SIG-M5 treated with dmso at 0.1 percent for 504 hours (cell line): ENCODE measurements at regions not wholly inside any gene's neighbourhood (a gene's known extent, or its start where the extent isn't known, plus 50 kb on each side); places are given as distances from the start of the nearest gene placed in this dataset.

Source experiments
- DNase-seq: peaks from one replicate; lab custom pipeline; 2025; ENCODE audit not compliant: unreplicated experiment; lab: John Stamatoyannopoulos, UW

DNA sequence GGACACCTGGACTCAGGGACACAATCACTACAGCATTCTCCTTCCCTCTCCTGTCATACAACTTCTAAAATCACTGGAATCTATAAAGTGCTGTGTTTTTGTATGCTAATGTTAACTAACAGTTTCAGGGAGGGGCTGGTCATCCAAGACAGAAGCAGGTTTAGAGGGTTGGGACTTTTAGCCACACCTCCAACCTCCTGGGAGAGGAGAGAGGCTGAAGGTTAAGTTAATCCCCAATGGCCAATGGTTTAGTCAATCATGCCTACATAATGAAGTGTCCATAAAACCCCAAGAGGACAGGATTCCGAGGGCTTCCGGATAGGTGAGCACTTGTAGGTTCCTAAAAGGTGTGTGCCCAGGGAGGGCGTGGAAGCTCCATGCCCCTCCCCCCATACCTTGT, 219.3 kb upstream of the CTNNB1 start:
- DNase-seq: no peak

DNA sequence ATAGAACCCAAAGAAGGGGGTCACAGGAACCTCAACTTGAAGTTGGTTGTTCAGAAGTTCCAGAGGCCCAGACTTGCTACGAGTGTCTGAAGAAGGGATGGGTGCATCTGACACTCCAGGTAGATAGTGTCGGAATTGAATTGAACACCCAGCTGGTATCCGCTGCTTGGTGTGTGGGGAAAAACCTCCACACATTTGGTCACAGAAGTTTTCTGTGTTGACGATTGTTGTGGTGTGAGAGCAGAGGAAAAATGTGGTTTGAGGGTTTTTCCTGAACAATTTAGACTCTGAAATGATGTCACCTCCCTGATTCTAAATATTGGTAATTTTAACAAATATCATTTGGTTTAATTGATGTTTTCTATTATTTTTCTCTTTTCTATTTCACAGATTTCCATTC, 218.8 kb upstream of the CTNNB1 start:
- no peak for DNase-seq

- DNase-seq: no peak
Observed at GRCh38 chr3:40985195-40985594, 214.1 kb upstream of the CTNNB1 start.

- DNase-seq: no peak
Observed at GRCh38 chr3:40988468-40988867, 210.8 kb upstream of the CTNNB1 start.

- no peak for DNase-seq
Observed at GRCh38 chr3:40989141-40990061, 209.9 kb upstream of the CTNNB1 start.

DNA sequence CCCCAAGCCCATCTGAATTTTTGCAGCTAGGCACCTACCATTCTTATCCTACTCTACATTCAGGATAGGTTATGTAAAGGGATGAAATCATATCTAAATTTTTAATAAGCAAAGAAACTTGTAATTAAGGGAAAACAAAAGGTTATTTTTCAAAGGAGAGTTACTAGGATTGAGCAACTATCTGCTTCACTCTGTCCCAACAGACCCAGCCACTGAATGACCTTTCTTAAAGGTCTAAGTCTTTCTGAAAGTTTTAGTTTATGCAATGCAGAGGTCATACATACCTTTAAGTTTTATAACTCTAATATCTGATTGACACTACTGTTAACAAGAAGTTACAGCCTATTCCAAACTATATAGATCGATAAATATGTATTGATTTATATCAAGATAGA, 209.2 kb upstream of the CTNNB1 start:
- DNase-seq: no peak

DNA sequence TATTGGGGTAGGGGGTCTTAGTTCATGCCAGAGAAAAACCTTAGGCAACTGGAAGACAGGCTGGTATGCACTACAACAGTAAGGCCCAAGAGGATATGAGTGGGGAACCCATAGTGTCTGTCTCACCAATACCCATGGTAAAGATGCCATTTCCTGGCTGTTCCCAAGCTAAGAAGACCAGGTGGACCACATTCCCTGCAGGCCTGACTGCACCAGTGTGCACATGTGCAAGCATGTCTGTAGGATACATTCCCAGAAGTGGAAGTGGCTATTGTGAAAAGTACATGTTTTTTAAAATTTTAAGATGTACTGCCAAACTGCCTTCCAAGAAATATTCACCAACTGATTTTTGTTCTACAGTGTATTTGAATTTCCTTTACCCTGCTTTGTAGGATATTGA, 207.3 kb upstream of the CTNNB1 start:
- DNase-seq: no peak

GRCh38 chr3:40994611-40995010, 204.7 kb upstream of the CTNNB1 start:
- no peak for DNase-seq

DNA sequence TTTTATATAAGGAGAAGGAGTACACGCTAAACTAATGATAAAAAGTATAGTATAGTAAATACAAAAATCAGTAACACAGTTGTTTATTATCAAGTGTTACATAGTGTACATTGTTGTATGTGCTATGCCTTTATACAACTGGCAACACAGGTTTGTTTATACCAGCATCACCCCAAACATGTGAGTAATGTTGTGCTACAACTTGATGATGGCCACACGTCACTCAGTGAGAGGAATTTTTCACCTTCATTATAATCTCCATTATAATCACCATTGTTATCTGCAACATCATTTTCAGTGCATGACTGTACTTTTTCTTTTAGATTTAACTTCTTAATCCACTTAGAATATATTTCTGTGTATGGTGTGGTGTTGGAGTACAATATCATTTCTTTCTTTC, 204.0 kb upstream of the CTNNB1 start:
- no peak for DNase-seq

- DNase-seq: no peak
Observed at GRCh38 chr3:40996382-40996781, 202.9 kb upstream of the CTNNB1 start.

DNA sequence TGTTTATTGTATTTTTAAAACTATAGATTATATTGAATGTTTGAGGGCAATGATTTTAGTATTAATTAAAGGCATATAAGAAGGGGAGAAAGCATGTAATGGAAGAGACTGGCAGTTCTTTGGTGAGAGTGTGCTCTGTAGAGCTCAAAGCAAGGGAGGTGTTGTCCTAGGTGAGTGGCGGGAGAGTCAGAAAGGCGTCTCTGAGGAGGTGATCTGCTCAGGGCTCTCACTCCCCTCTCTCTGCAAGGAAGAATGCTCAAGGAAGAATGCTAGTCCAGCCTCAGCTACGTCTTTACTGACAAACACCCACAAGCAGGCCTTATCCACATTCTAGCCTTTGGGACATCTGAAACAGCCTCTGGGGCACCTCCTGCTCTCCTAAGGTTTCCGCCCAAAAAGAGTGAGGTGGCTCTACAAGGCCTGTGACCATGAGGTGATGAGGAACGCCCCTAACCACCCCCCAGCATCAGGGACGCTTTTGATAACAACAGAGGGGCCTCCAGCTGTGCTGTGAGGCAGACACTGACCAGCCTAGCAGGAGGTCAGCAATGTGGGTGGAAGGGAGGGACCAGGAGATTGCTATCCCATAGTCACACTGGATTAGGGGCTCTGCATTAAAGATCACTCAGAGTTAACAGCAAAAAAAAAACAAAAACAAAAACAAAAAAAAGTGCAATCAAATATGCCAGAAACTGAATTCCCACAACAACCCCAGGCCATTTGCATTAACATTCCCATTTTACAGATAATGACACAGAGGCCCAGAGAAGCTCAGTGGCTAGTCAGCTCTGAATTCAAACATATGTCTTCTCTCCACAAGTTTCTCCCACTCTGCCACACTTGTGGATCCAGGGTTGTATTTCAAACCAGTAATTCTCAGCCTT, 202.2 kb upstream of the CTNNB1 start:
- DNase-seq: no peak

DNA sequence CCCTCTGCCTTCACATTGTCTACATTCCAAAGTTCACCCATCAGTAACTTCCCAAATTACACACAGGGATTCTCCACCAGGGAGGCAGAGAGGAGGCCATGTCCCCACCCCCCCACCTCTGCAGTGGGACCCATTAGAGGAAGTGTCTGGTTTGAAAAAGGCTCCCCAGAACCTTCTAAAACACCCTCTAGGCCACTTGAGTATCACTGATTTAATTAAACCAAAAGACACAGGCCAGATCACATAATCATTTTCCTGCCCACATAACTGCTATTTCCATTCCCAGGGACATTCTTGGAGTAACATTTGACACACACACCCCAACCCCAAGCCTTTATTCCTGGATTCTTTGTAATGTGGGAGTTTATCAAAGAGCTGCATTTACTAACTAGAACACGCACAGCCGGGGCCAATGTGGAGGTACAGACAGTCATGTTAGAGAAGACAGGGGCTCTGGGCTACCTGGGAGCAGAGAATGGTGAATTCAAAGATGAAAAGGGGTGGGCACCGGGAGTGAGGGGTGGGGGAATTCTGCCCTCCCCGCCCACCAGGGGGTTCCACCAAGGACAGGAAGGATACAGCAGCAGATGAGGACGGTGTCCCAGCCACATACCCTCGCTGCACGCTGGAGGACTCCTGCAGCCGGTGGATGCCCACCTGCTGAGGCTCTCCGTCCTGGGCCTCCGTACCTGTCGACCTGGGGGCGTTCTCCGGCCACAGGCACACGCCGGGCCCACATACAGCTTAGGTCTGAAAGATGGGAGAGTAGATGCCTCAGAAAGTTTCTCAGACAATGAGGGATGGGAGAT, 201.4 kb upstream of the CTNNB1 start:
- DNase-seq: no peak

GRCh38 chr3:40999682-41000081, 199.6 kb upstream of the CTNNB1 start:
- DNase-seq: no peak

- no peak for DNase-seq
Observed at GRCh38 chr3:41000471-41000870, 198.8 kb upstream of the CTNNB1 start.

GRCh38 chr3:41001556-41001955, 197.7 kb upstream of the CTNNB1 start:
- DNase-seq: no peak

DNA sequence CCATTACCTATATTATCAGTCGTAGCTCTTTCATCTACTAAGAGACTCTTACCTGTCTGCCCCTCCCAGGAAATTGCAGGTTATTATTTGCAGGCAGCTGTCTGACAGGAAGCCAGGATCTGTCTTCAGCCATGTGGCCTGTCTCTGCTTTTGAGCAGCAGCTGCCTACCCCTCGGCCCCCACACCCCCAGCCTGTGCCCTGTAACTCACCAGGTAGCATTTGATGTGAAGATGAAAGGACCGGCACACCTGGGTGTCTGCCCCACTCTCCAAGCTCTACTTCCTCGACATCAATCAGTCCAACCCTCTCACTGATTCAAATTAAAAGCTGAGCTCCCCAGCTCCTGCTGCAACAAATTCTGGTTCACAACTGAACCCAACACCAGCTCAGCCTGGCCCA, 197.2 kb upstream of the CTNNB1 start:
- no peak for DNase-seq

DNA sequence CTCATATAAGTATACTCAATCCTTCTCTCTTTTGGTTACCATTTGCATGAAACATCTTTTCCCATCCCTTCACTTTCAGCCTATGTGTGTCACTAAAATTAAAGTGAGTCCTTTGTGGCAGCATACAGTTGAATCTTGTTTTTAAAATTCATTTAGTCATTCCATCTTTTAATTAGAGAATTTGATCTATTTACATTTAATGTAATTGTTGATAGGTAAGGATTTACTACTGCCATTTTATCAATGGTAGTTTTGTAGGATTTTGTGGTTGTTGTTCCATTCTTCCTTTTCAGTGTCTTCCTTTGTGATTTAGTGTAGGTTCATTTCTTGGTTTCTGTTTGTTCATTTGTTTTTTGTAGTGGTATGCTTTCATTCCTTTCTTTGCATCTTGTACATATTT, 191.9 kb upstream of the CTNNB1 start:
- no peak for DNase-seq

GRCh38 chr3:41011854-41012253, 187.5 kb upstream of the CTNNB1 start:
- no peak for DNase-seq

- no peak for DNase-seq
Observed at GRCh38 chr3:41018855-41019254, 180.4 kb upstream of the CTNNB1 start.

- no peak for DNase-seq
Observed at GRCh38 chr3:41024031-41024836, 175.1 kb upstream of the CTNNB1 start.
